ENCODE measurements at regions not wholly inside any gene's neighbourhood (a gene's known extent, or its start where the extent isn't known, plus 50 kb on each side); places are given as distances from the start of the nearest gene placed in this dataset.

- TF ChIP-seq CTCF (IDR thresholded peaks at IDR 0.05) (no peak), EZH2 (IDR thresholded peaks at IDR 0.05) (no peak), EZH2phosphoT487 (IDR thresholded peaks at IDR 0.05) (no peak)
These were observed 354.2 kb upstream of the FAT1 start for GRCh38 chr4:187077744-187078401.

All from neural progenitor cell (in vitro differentiated cells).